ENCODE measurements at regions not wholly inside any gene's neighbourhood (a gene's known extent, or its start where the extent isn't known, plus 50 kb on each side); places are given as distances from the start of the nearest gene placed in this dataset.

GRCh38 chr2:67548317-67549201 is 151.4 kb downstream of the ETAA1 start:
- TF ChIP-seq, protein P1, sequence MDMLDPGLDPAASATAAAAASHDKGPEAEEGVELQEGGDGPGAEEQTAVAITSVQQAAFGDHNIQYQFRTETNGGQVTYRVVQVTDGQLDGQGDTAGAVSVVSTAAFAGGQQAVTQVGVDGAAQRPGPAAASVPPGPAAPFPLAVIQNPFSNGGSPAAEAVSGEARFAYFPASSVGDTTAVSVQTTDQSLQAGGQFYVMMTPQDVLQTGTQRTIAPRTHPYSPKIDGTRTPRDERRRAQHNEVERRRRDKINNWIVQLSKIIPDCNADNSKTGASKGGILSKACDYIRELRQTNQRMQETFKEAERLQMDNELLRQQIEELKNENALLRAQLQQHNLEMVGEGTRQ (IDR thresholded peaks at IDR 0.05) = no peak
- TF ChIP-seq CHD2 (IDR thresholded peaks at IDR 0.05; ENCODE audit: low read length, partially characterized antibody) = no peak
- TF ChIP-seq, protein P2, sequence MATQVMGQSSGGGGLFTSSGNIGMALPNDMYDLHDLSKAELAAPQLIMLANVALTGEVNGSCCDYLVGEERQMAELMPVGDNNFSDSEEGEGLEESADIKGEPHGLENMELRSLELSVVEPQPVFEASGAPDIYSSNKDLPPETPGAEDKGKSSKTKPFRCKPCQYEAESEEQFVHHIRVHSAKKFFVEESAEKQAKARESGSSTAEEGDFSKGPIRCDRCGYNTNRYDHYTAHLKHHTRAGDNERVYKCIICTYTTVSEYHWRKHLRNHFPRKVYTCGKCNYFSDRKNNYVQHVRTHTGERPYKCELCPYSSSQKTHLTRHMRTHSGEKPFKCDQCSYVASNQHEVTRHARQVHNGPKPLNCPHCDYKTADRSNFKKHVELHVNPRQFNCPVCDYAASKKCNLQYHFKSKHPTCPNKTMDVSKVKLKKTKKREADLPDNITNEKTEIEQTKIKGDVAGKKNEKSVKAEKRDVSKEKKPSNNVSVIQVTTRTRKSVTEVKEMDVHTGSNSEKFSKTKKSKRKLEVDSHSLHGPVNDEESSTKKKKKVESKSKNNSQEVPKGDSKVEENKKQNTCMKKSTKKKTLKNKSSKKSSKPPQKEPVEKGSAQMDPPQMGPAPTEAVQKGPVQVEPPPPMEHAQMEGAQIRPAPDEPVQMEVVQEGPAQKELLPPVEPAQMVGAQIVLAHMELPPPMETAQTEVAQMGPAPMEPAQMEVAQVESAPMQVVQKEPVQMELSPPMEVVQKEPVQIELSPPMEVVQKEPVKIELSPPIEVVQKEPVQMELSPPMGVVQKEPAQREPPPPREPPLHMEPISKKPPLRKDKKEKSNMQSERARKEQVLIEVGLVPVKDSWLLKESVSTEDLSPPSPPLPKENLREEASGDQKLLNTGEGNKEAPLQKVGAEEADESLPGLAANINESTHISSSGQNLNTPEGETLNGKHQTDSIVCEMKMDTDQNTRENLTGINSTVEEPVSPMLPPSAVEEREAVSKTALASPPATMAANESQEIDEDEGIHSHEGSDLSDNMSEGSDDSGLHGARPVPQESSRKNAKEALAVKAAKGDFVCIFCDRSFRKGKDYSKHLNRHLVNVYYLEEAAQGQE (IDR thresholded peaks at IDR 0.05) = no peak
